Lung (tissue), 11 donors: ENCODE measurements at regions not wholly inside any gene's neighbourhood (a gene's known extent, or its start where the extent isn't known, plus 50 kb on each side); places are given as distances from the start of the nearest gene placed in this dataset.

Experiments used
- ATAC-seq: fragments of 200-7000 bp; cut with Tn5 transposase; one replicate; pipeline ENCODE4 v1.9.1; 2020; ENCODE audit warnings: moderate number of reproducible peaks; ENCODE audit not compliant: insufficient read depth, low FRiP score
- DNase-seq, 3 donors: peaks; one replicate each; pipeline ENCODE4 v3.0.0-alpha.2; 2013 to 2017
- H3K27ac ChIP-seq, 2 donors: one replicate each; pipeline ENCODE4 v1.5.1; 2013; ENCODE audit warnings: mild to moderate bottlenecking in 2 of 2, moderate library complexity in 2 of 2, control low read depth in 1 of 2, inconsistent platforms in 1 of 2, low read depth in 1 of 2, low read length in 1 of 2
- H3K27me3 ChIP-seq, 3 donors: one replicate each; pipeline ENCODE4 v1.5.1; 2013; ENCODE audit warnings: low read length in 2 of 3; ENCODE audit not compliant: control insufficient read depth in 3 of 3, insufficient read depth in 3 of 3
- H3K36me3 ChIP-seq, 4 donors: one replicate each; pipeline ENCODE4 v1.5.1; 2013; ENCODE audit warnings: low read length in 4 of 4, mild to moderate bottlenecking in 1 of 4, moderate library complexity in 1 of 4; ENCODE audit not compliant: control insufficient read depth in 4 of 4, insufficient read depth in 4 of 4
- H3K4me1 ChIP-seq, 5 donors: one replicate each; pipeline ENCODE4 v1.5.1; 2013; ENCODE audit warnings: low read length in 5 of 5, mild to moderate bottlenecking in 2 of 5, moderate library complexity in 1 of 5; ENCODE audit not compliant: control insufficient read depth in 5 of 5, insufficient read depth in 5 of 5
- H3K4me3 ChIP-seq: one replicate; pipeline ENCODE4 v1.5.1; 2013; ENCODE audit warnings: mild to moderate bottlenecking, control low read depth, moderate library complexity
- H3K9ac ChIP-seq, 2 donors: one replicate each; pipeline ENCODE4 v1.5.1; 2013; ENCODE audit warnings: low read length in 2 of 2, control low read depth in 1 of 2; ENCODE audit not compliant: insufficient read depth in 1 of 2
- H3K9me3 ChIP-seq, 4 donors: one replicate each; pipeline ENCODE4 v1.5.1; 2013; ENCODE audit warnings: low read length in 3 of 4, mild to moderate bottlenecking in 1 of 4, moderate library complexity in 1 of 4; ENCODE audit not compliant: control insufficient read depth in 4 of 4, insufficient read depth in 3 of 4
- WGBS, 2 donors: extraction: QIAGEN DNeasy Blood & Tissue Kit; methylation state at CpG; one replicate each; pipeline ENCODE4 v1.1.7; 2013; 5-methylcytosine and 5-hydroxymethylcytosine counted together
- TF ChIP-seq, protein P1 (sequence below): IDR thresholded peaks from 2 replicates; pipeline ENCODE4 v1.5.1; 2012; ENCODE audit warnings: mild to moderate bottlenecking; ENCODE audit errors: control extremely low read depth, extremely low read depth
- donor health status: control.
- donor health status: control.
- donor health status: Bipolar disorder and iron deficiency.
- donor health status: healthy.
- donor health status: DM: yes; HTN: yes; CAD: no.

GRCh38 chr11:37704791-37705190 is 1106.8 kb upstream of the RAG2 start:
- Histone ChIP-seq H3K9ac (no peak overlapping the region), H3K36me3 (no peaks in the 10 kb centered on the region), H3K27ac (no peak overlapping the region), H3K4me3 (no peak overlapping the region), H3K9me3 (peaks cover 0 to 2% (median 0%) of the 10 kb centered on the region in 4 donors), H3K4me1 (peaks cover 0 to under 1% (median 0%) of the 10 kb centered on the region in 5 donors), H3K27me3 (no peaks in the 10 kb centered on the region)
- DNase-seq: peak in 1 of 3 donors; percentile 32
- TF ChIP-seq, protein P1, sequence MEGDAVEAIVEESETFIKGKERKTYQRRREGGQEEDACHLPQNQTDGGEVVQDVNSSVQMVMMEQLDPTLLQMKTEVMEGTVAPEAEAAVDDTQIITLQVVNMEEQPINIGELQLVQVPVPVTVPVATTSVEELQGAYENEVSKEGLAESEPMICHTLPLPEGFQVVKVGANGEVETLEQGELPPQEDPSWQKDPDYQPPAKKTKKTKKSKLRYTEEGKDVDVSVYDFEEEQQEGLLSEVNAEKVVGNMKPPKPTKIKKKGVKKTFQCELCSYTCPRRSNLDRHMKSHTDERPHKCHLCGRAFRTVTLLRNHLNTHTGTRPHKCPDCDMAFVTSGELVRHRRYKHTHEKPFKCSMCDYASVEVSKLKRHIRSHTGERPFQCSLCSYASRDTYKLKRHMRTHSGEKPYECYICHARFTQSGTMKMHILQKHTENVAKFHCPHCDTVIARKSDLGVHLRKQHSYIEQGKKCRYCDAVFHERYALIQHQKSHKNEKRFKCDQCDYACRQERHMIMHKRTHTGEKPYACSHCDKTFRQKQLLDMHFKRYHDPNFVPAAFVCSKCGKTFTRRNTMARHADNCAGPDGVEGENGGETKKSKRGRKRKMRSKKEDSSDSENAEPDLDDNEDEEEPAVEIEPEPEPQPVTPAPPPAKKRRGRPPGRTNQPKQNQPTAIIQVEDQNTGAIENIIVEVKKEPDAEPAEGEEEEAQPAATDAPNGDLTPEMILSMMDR: no peak
- WGBS, 2 donors: 61 to 63% methylated on average over 2 of the region's 2 CpGs
- no peak for ATAC-seq

GRCh38 chr11:37699644-37700043 is 1101.6 kb upstream of the RAG2 start:
- no peak overlapping the region for H3K9ac ChIP-seq
- H3K4me3 ChIP-seq: no peak overlapping the region
- H3K36me3 ChIP-seq: no peaks in the 10 kb centered on the region
- no peak overlapping the region for H3K27ac ChIP-seq
- no peaks in the 10 kb centered on the region for H3K27me3 ChIP-seq
- DNase-seq (no peak), ATAC-seq (no peak)
- no peaks in the 10 kb centered on the region for H3K4me1 ChIP-seq
- peaks cover 0 to 7% (median 4%) of the 10 kb centered on the region in 4 donors for H3K9me3 ChIP-seq
- TF ChIP-seq, protein P1: no peak
- 74 to 85% methylated on average over 2 of the region's 2 CpGs for WGBS, 2 donors

GRCh38 chr11:37695283-37695682 is 1097.2 kb upstream of the RAG2 start:
- ATAC-seq: no peak

GRCh38 chr11:37689951-37690350 is 1091.9 kb upstream of the RAG2 start:
- H3K9ac ChIP-seq: no peak overlapping the region
- 37 to 53% methylated on average over 2 of the region's 2 CpGs for WGBS, 2 donors
- H3K9me3 ChIP-seq: peaks cover 0 to 4% (median 1%) of the 10 kb centered on the region in 4 donors
- H3K27ac ChIP-seq: no peak overlapping the region
- TF ChIP-seq, protein P1: no peak
- no peak for DNase-seq
- no peaks in the 10 kb centered on the region for H3K4me1 ChIP-seq
- no peaks in the 10 kb centered on the region for H3K27me3 ChIP-seq
- no peak overlapping the region for H3K4me3 ChIP-seq
- no peaks in the 10 kb centered on the region for H3K36me3 ChIP-seq
- no peak for ATAC-seq

More at GRCh38 chr11:37695283-37695682, 1097.2 kb upstream of the RAG2 start:
- Histone ChIP-seq H3K9me3 (peaks cover 0 to 11% (median 4%) of the 10 kb centered on the region in 4 donors), H3K4me3 (no peak overlapping the region), H3K36me3 (no peaks in the 10 kb centered on the region), H3K9ac (no peak overlapping the region), H3K27ac (no peak overlapping the region), H3K4me1 (no peaks in the 10 kb centered on the region), H3K27me3 (no peaks in the 10 kb centered on the region)
- TF ChIP-seq, protein P1: no peak
- no peak for DNase-seq
